ENCODE measurements at regions not wholly inside any gene's neighbourhood (a gene's known extent, or its start where the extent isn't known, plus 50 kb on each side); places are given as distances from the start of the nearest gene placed in this dataset.
A peak's percentile ranks its signal among the peaks of the same experiment; 100 is the strongest.

- TF ChIP-seq CTCF (conservative IDR thresholded peaks at IDR 0.05; ENCODE audit: low read depth, low read length) = no peak
- H3K27me3 ChIP-seq (ENCODE audit: insufficient read depth, low read depth) = no peaks in the 10 kb centered on the region
- H4K20me1 ChIP-seq (ENCODE audit: insufficient read depth) = no peaks in the 10 kb centered on the region
- H3K4me2 ChIP-seq = no peak overlapping the region; the same call in 1 of the 2 replicates
- H2AFZ ChIP-seq (ENCODE audit: low read depth) = no peak overlapping the region
- H3K27ac ChIP-seq = no peak overlapping the region
- no peak overlapping the region for H3K4me3 ChIP-seq (IDR thresholded peaks at IDR 0.05; ENCODE audit: insufficient read depth, low read depth, low read length)
- no peaks in the 10 kb centered on the region for H3K79me2 ChIP-seq (ENCODE audit: insufficient read depth, low read depth)
- no peaks in the 10 kb centered on the region for H3K36me3 ChIP-seq (ENCODE audit: insufficient read depth)
- H3K4me1 ChIP-seq (ENCODE audit: low read depth, poor library complexity, severe bottlenecking) = peaks cover 20% of the 10 kb centered on the region
- no peak overlapping the region for H3K9ac ChIP-seq
Observed at GRCh38 chr11:95444309-95445241, 213.6 kb upstream of the SESN3 start.

DNA sequence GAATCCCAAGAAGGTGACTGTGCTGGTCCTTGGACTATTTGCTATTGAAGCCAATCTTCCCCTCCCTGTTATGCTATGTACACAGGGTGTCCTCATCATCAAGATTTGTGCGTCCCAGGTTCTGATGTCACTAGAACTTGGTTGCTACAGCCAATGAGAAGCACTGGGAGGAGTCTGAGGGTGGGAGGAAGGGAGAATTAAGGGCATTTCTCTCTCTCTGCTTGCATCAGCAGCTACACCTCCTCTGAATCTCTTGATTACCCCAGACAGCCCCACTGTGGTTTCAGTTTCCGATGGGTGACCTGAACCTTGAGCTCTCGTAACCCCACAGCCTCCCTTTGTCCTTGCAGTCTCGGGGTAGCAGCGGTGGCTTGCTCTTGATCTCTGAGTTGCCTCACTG is 212.4 kb upstream of the SESN3 start:
- Histone ChIP-seq H3K79me2 (ENCODE audit: insufficient read depth, low read depth) (no peaks in the 10 kb centered on the region), H2AFZ (ENCODE audit: low read depth) (no peak overlapping the region), H3K36me3 (ENCODE audit: insufficient read depth) (no peaks in the 10 kb centered on the region), H3K4me3 (IDR thresholded peaks at IDR 0.05; ENCODE audit: insufficient read depth, low read depth, low read length) (no peak overlapping the region), H3K9ac (no peak overlapping the region), H3K4me2 (peak overlapping the region; percentile 13; the same call in 1 of the 2 replicates), H3K4me1 (ENCODE audit: low read depth, poor library complexity, severe bottlenecking) (peaks cover 20% of the 10 kb centered on the region), H3K27ac (no peak overlapping the region), H3K27me3 (ENCODE audit: insufficient read depth, low read depth) (no peaks in the 10 kb centered on the region), H4K20me1 (ENCODE audit: insufficient read depth) (no peaks in the 10 kb centered on the region)
- no peak for TF ChIP-seq CTCF (conservative IDR thresholded peaks at IDR 0.05; ENCODE audit: low read depth, low read length)

GRCh38 chr11:95442531-95443050 is 211.6 kb upstream of the SESN3 start:
- no peak for TF ChIP-seq CTCF (conservative IDR thresholded peaks at IDR 0.05; ENCODE audit: low read depth, low read length)
- Histone ChIP-seq H3K9ac (no peak overlapping the region), H3K27ac (no peak overlapping the region), H3K27me3 (ENCODE audit: insufficient read depth, low read depth) (no peaks in the 10 kb centered on the region), H3K4me1 (ENCODE audit: low read depth, poor library complexity, severe bottlenecking) (peaks cover 20% of the 10 kb centered on the region), H3K79me2 (ENCODE audit: insufficient read depth, low read depth) (no peaks in the 10 kb centered on the region), H3K4me3 (IDR thresholded peaks at IDR 0.05; ENCODE audit: insufficient read depth, low read depth, low read length) (no peak overlapping the region), H3K36me3 (ENCODE audit: insufficient read depth) (no peaks in the 10 kb centered on the region), H3K4me2 (no peak overlapping the region), H2AFZ (ENCODE audit: low read depth) (no peak overlapping the region), H4K20me1 (ENCODE audit: insufficient read depth) (no peaks in the 10 kb centered on the region)

- H3K27me3 ChIP-seq (ENCODE audit: insufficient read depth, low read depth) = no peaks in the 10 kb centered on the region
- no peaks in the 10 kb centered on the region for H3K36me3 ChIP-seq (ENCODE audit: insufficient read depth)
- H4K20me1 ChIP-seq (ENCODE audit: insufficient read depth) = no peaks in the 10 kb centered on the region
- no peak overlapping the region for H3K9ac ChIP-seq
- H3K4me1 ChIP-seq (ENCODE audit: low read depth, poor library complexity, severe bottlenecking) = peaks cover 12% of the 10 kb centered on the region
- no peaks in the 10 kb centered on the region for H3K79me2 ChIP-seq (ENCODE audit: insufficient read depth, low read depth)
- H2AFZ ChIP-seq (ENCODE audit: low read depth) = no peak overlapping the region
- no peak for TF ChIP-seq CTCF (conservative IDR thresholded peaks at IDR 0.05; ENCODE audit: low read depth, low read length)
- no peak overlapping the region; the same call in 1 of the 2 replicates for H3K4me2 ChIP-seq
- no peak overlapping the region for H3K27ac ChIP-seq
- H3K4me3 ChIP-seq (IDR thresholded peaks at IDR 0.05; ENCODE audit: insufficient read depth, low read depth, low read length) = no peak overlapping the region
Observed at GRCh38 chr11:95435628-95436353, 204.8 kb upstream of the SESN3 start.
